ENCODE measurements at regions not wholly inside any gene's neighbourhood (a gene's known extent, or its start where the extent isn't known, plus 50 kb on each side); places are given as distances from the start of the nearest gene placed in this dataset.
A peak's percentile ranks its signal among the peaks of the same experiment; 100 is the strongest.

GRCh38 chr1:83641796-83642443 lies 357.0 kb downstream of the TTLL7 start:
- TF ChIP-seq FOXP2 (optimal IDR thresholded peaks at IDR 0.05; ENCODE audit: borderline replicate concordance, extremely low read depth, extremely low read length, insufficient read depth) (no peak), TAF1 (IDR thresholded peaks at IDR 0.05; ENCODE audit: borderline replicate concordance, insufficient read depth, low read length) (no peak), SIN3A (IDR thresholded peaks at IDR 0.05; ENCODE audit: borderline replicate concordance, insufficient read depth, low read length) (no peak), POLR2AphosphoS5 (IDR thresholded peaks at IDR 0.05; ENCODE audit: low read depth, low read length) (no peak)
- TF ChIP-seq, protein P1, sequence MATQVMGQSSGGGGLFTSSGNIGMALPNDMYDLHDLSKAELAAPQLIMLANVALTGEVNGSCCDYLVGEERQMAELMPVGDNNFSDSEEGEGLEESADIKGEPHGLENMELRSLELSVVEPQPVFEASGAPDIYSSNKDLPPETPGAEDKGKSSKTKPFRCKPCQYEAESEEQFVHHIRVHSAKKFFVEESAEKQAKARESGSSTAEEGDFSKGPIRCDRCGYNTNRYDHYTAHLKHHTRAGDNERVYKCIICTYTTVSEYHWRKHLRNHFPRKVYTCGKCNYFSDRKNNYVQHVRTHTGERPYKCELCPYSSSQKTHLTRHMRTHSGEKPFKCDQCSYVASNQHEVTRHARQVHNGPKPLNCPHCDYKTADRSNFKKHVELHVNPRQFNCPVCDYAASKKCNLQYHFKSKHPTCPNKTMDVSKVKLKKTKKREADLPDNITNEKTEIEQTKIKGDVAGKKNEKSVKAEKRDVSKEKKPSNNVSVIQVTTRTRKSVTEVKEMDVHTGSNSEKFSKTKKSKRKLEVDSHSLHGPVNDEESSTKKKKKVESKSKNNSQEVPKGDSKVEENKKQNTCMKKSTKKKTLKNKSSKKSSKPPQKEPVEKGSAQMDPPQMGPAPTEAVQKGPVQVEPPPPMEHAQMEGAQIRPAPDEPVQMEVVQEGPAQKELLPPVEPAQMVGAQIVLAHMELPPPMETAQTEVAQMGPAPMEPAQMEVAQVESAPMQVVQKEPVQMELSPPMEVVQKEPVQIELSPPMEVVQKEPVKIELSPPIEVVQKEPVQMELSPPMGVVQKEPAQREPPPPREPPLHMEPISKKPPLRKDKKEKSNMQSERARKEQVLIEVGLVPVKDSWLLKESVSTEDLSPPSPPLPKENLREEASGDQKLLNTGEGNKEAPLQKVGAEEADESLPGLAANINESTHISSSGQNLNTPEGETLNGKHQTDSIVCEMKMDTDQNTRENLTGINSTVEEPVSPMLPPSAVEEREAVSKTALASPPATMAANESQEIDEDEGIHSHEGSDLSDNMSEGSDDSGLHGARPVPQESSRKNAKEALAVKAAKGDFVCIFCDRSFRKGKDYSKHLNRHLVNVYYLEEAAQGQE (IDR thresholded peaks at IDR 0.05; ENCODE audit: insufficient read depth in 1 of 2, low read depth in 2 of 2, low read length in 2 of 2), result no peak

GRCh38 chr1:83641206-83641658 lies 357.7 kb downstream of the TTLL7 start:
- TF ChIP-seq SIN3A (IDR thresholded peaks at IDR 0.05; ENCODE audit: borderline replicate concordance, insufficient read depth, low read length), result no peak
- TF ChIP-seq, protein P1 (IDR thresholded peaks at IDR 0.05; ENCODE audit: insufficient read depth in 1 of 2, low read depth in 2 of 2, low read length in 2 of 2), result no peak
- TF ChIP-seq FOXP2 (optimal IDR thresholded peaks at IDR 0.05; ENCODE audit: borderline replicate concordance, extremely low read depth, extremely low read length, insufficient read depth), result no peak
- TF ChIP-seq TAF1 (IDR thresholded peaks at IDR 0.05; ENCODE audit: borderline replicate concordance, insufficient read depth, low read length), result no peak
- TF ChIP-seq POLR2AphosphoS5 (IDR thresholded peaks at IDR 0.05; ENCODE audit: low read depth, low read length), result no peak

DNA sequence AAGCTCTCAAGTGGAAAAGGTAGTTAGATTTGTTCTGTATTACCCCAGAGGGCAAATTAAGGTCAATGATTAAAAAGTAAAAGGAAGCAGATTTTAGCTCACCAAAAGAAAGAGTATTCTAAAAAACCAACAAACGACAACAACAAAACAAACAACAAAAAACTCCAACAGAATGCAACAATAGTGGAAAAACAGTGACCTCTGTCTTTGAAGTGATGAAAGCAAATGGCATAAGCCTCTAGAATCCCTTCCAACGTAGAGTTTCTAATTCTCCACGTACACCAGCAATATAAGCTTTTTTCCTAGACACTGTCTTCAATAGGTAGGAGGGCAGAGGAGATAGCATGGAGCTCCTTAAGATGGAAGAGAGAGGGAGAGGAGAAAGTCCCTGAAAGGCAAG lies 359.1 kb downstream of the TTLL7 start:
- TF ChIP-seq, protein P1 (IDR thresholded peaks at IDR 0.05; ENCODE audit: insufficient read depth in 1 of 2, low read depth in 2 of 2, low read length in 2 of 2), result no peak
- TF ChIP-seq POLR2AphosphoS5 (IDR thresholded peaks at IDR 0.05; ENCODE audit: low read depth, low read length) (no peak), SIN3A (IDR thresholded peaks at IDR 0.05; ENCODE audit: borderline replicate concordance, insufficient read depth, low read length) (no peak), TAF1 (IDR thresholded peaks at IDR 0.05; ENCODE audit: borderline replicate concordance, insufficient read depth, low read length) (no peak), FOXP2 (optimal IDR thresholded peaks at IDR 0.05; ENCODE audit: borderline replicate concordance, extremely low read depth, extremely low read length, insufficient read depth) (no peak)

DNA sequence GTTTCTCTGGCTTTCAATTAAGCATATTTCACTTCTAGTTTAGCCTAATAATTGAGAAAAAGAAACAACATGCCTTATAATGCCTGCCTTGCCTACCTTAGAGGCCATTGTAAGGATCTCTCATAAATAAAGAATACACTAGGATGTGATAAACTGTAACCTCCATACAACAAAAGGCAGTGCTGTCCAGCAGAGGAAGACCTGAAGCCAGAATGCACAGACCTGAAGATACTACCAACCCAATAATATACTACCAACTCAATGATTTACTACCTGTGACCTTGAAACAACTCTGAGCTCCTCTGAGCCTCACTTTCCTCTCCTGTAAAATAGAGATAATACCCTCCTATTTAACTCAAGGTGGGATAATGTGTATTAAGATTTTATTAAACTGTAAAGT lies 361.3 kb downstream of the TTLL7 start:
- TF ChIP-seq, protein P1 (IDR thresholded peaks at IDR 0.05; ENCODE audit: insufficient read depth in 1 of 2, low read depth in 2 of 2, low read length in 2 of 2), result peak; percentile 49 to 81; a peak in 3 of 4 replicates
- TF ChIP-seq FOXP2 (optimal IDR thresholded peaks at IDR 0.05; ENCODE audit: borderline replicate concordance, extremely low read depth, extremely low read length, insufficient read depth) (no peak), TAF1 (IDR thresholded peaks at IDR 0.05; ENCODE audit: borderline replicate concordance, insufficient read depth, low read length) (no peak)
